Astrocyte (in vitro differentiated cells and primary cell): ENCODE measurements at regions not wholly inside any gene's neighbourhood (a gene's known extent, or its start where the extent isn't known, plus 50 kb on each side); places are given as distances from the start of the nearest gene placed in this dataset.

Experiments
- DNase-seq: peaks from one replicate; pipeline ENCODE4 v3.0.0-alpha.2; 2010; ENCODE audit warnings: low read depth
- FAIRE-seq: peaks from 2 replicates; lab custom pipeline; 2011; peaks lifted over from hg19 to GRCh38; lab: Jason Lieb, UNC
- H2AFZ ChIP-seq: 2 replicates; pipeline ENCODE4 v1.6.0; 2012; ENCODE audit warnings: low read depth, low read length, inconsistent platforms
- H3K27ac ChIP-seq: 2 replicates; pipeline ENCODE4 v1.5.1; 2011; ENCODE audit warnings: low read depth, low read length, inconsistent platforms
- H3K27me3 ChIP-seq: 2 replicates; pipeline ENCODE4 v1.6.0; 2011; ENCODE audit warnings: low read length, inconsistent platforms; ENCODE audit not compliant: insufficient read depth
- H3K36me3 ChIP-seq: 2 replicates; pipeline ENCODE4 v1.5.1; 2011; ENCODE audit warnings: low read length, inconsistent platforms; ENCODE audit not compliant: insufficient read depth
- H3K4me1 ChIP-seq: 2 replicates; pipeline ENCODE4 v1.5.1; 2011; ENCODE audit warnings: low read length, inconsistent platforms; ENCODE audit not compliant: insufficient read depth
- H3K4me2 ChIP-seq: 2 replicates; pipeline ENCODE4 v1.6.0; 2012; ENCODE audit warnings: low read length, inconsistent platforms
- H3K4me3 ChIP-seq: 2 replicates; pipeline ENCODE4 v1.5.1; 2011; ENCODE audit warnings: low read depth, mild to moderate bottlenecking, low read length, inconsistent platforms; ENCODE audit not compliant: insufficient read depth
- H3K79me2 ChIP-seq: 2 replicates; pipeline ENCODE4 v1.6.0; 2012; ENCODE audit warnings: mild to moderate bottlenecking, low read length, inconsistent platforms; ENCODE audit not compliant: insufficient read depth
- H3K9ac ChIP-seq: 2 replicates; pipeline ENCODE4 v1.6.0; 2012; ENCODE audit warnings: mild to moderate bottlenecking, low read length, inconsistent platforms
- H3K9me3 ChIP-seq: 2 replicates; pipeline ENCODE4 v1.5.1; 2012; ENCODE audit warnings: low read depth, mild to moderate bottlenecking, low read length, inconsistent platforms; ENCODE audit not compliant: insufficient read depth
- H4K20me1 ChIP-seq: 2 replicates; pipeline ENCODE4 v1.6.0; 2012; ENCODE audit warnings: low read length, inconsistent platforms; ENCODE audit not compliant: insufficient read depth
- H3K27ac Mint-ChIP-seq: one replicate; pipeline ENCODE4 v1.8.0; 2021; ENCODE audit warnings: mild to moderate bottlenecking, mixed read lengths; ENCODE audit not compliant: unreplicated experiment
- H3K27me3 Mint-ChIP-seq: one replicate; pipeline ENCODE4 v1.8.0; 2021; ENCODE audit warnings: low read depth, mixed read lengths; ENCODE audit not compliant: unreplicated experiment
- H3K36me3 Mint-ChIP-seq: one replicate; pipeline ENCODE4 v1.8.0; 2021; ENCODE audit warnings: low read depth, mixed read lengths; ENCODE audit not compliant: unreplicated experiment
- H3K4me1 Mint-ChIP-seq: one replicate; pipeline ENCODE4 v1.8.0; 2021; ENCODE audit warnings: low read depth, mixed read lengths; ENCODE audit not compliant: unreplicated experiment
- H3K4me3 Mint-ChIP-seq: one replicate; pipeline ENCODE4 v1.8.0; 2021; ENCODE audit warnings: mild to moderate bottlenecking, moderate library complexity, mixed read lengths; ENCODE audit not compliant: unreplicated experiment
- H3K9me3 Mint-ChIP-seq: one replicate; pipeline ENCODE4 v1.8.0; 2021; ENCODE audit warnings: mild to moderate bottlenecking, mixed read lengths; ENCODE audit not compliant: unreplicated experiment
- CTCF ChIP-seq: IDR thresholded peaks from 2 replicates; pipeline ENCODE4 v1.5.1; 2011; ENCODE audit warnings: low read depth, mild to moderate bottlenecking, inconsistent platforms, low read length, moderate library complexity; ENCODE audit not compliant: insufficient read depth
- EZH2 ChIP-seq: IDR thresholded peaks from 2 replicates; pipeline ENCODE4 v1.6.1; 2012; ENCODE audit warnings: mild to moderate bottlenecking, low read length, inconsistent platforms; ENCODE audit not compliant: insufficient read depth

GRCh38 chrX:127243654-127244053, 424.1 kb downstream of the PRR32 start:
- no peaks in the 10 kb centered on the region for H3K79me2 ChIP-seq
- H4K20me1 ChIP-seq, result no peaks in the 10 kb centered on the region
- H3K27ac ChIP-seq, result no peak overlapping the region
- Mint-ChIP-seq H3K9me3 (no peaks in the 10 kb centered on the region), H3K27ac (no peak overlapping the region), H3K36me3 (no peaks in the 10 kb centered on the region), H3K27me3 (no peaks in the 10 kb centered on the region), H3K4me3 (no peak overlapping the region), H3K4me1 (no peaks in the 10 kb centered on the region)
- DNase-seq (no peak), FAIRE-seq (no peak)
- H3K27me3 ChIP-seq, result no peaks in the 10 kb centered on the region
- no peak overlapping the region for H2AFZ ChIP-seq
- no peaks in the 10 kb centered on the region for H3K36me3 ChIP-seq
- no peak overlapping the region for H3K4me2 ChIP-seq
- TF ChIP-seq EZH2 (no peak), CTCF (no peak)
- no peaks in the 10 kb centered on the region for H3K9me3 ChIP-seq
- no peak overlapping the region for H3K9ac ChIP-seq
- H3K4me1 ChIP-seq, result no peaks in the 10 kb centered on the region
- H3K4me3 ChIP-seq, result no peak overlapping the region

GRCh38 chrX:127259742-127260141, 440.2 kb downstream of the PRR32 start:
- H3K4me3 ChIP-seq, result no peak overlapping the region
- H3K27ac Mint-ChIP-seq, result no peak overlapping the region
- TF ChIP-seq EZH2 (no peak), CTCF (no peak)
- H3K27me3 ChIP-seq, result no peaks in the 10 kb centered on the region
- no peaks in the 10 kb centered on the region for H3K4me1 Mint-ChIP-seq
- no peak overlapping the region for H2AFZ ChIP-seq
- H3K4me3 Mint-ChIP-seq, result no peak overlapping the region
- DNase-seq (no peak), FAIRE-seq (no peak)
- H3K9me3 Mint-ChIP-seq, result no peaks in the 10 kb centered on the region
- H3K4me1 ChIP-seq, result no peaks in the 10 kb centered on the region
- no peaks in the 10 kb centered on the region for H3K9me3 ChIP-seq
- no peak overlapping the region for H3K4me2 ChIP-seq
- no peaks in the 10 kb centered on the region for H3K79me2 ChIP-seq
- no peak overlapping the region for H3K9ac ChIP-seq
- H3K27ac ChIP-seq, result no peak overlapping the region
- H3K27me3 Mint-ChIP-seq, result no peaks in the 10 kb centered on the region
- no peaks in the 10 kb centered on the region for H3K36me3 ChIP-seq
- no peaks in the 10 kb centered on the region for H4K20me1 ChIP-seq
- no peaks in the 10 kb centered on the region for H3K36me3 Mint-ChIP-seq

- no peak overlapping the region for H3K27ac Mint-ChIP-seq
- H3K79me2 ChIP-seq, result no peaks in the 10 kb centered on the region
- H3K36me3 Mint-ChIP-seq, result no peaks in the 10 kb centered on the region
- no peak overlapping the region for H2AFZ ChIP-seq
- no peaks in the 10 kb centered on the region for H3K27me3 ChIP-seq
- H3K27ac ChIP-seq, result no peak overlapping the region
- FAIRE-seq, result no peak
- no peak for DNase-seq
- H3K36me3 ChIP-seq, result no peaks in the 10 kb centered on the region
- TF ChIP-seq CTCF, result no peak
- no peak for TF ChIP-seq EZH2
- no peaks in the 10 kb centered on the region for H3K4me1 ChIP-seq
- no peak overlapping the region for H3K4me2 ChIP-seq
- H3K9me3 Mint-ChIP-seq, result no peaks in the 10 kb centered on the region
- H4K20me1 ChIP-seq, result no peaks in the 10 kb centered on the region
- H3K9ac ChIP-seq, result no peak overlapping the region
- no peaks in the 10 kb centered on the region for H3K27me3 Mint-ChIP-seq
- H3K4me3 Mint-ChIP-seq, result no peak overlapping the region
- no peak overlapping the region for H3K4me3 ChIP-seq
- no peaks in the 10 kb centered on the region for H3K4me1 Mint-ChIP-seq
- no peaks in the 10 kb centered on the region for H3K9me3 ChIP-seq
Observed at GRCh38 chrX:127276326-127276725, 456.8 kb downstream of the PRR32 start.
